ENCODE measurements at regions not wholly inside any gene's neighbourhood (a gene's known extent, or its start where the extent isn't known, plus 50 kb on each side); places are given as distances from the start of the nearest gene placed in this dataset.

- no peak for DNase-seq
Measured at GRCh38 chr12:90015228-90015627, 306.6 kb upstream of the ATP2B1 start.

GRCh38 chr12:90013409-90013808, 304.8 kb upstream of the ATP2B1 start:
- DNase-seq = no peak

- no peak for DNase-seq
Measured at GRCh38 chr12:90010089-90010488, 301.5 kb upstream of the ATP2B1 start.

- DNase-seq = no peak
Measured at GRCh38 chr12:90008277-90008676, 299.6 kb upstream of the ATP2B1 start.

GRCh38 chr12:90004319-90005074, 295.9 kb upstream of the ATP2B1 start:
- DNase-seq = no peak

GRCh38 chr12:90003688-90004087, 295.1 kb upstream of the ATP2B1 start:
- no peak for DNase-seq

GRCh38 chr12:90000721-90001120, 292.1 kb upstream of the ATP2B1 start:
- DNase-seq = no peak

- DNase-seq = no peak
Measured at GRCh38 chr12:89999699-90000505, 291.3 kb upstream of the ATP2B1 start.

GRCh38 chr12:89995870-89996269, 287.2 kb upstream of the ATP2B1 start:
- no peak for DNase-seq

- DNase-seq = no peak
Measured at GRCh38 chr12:89994911-89995310, 286.3 kb upstream of the ATP2B1 start.

- DNase-seq = no peak
Measured at GRCh38 chr12:89993632-89994031, 285.0 kb upstream of the ATP2B1 start.

GRCh38 chr12:89992668-89993451, 284.2 kb upstream of the ATP2B1 start:
- DNase-seq = no peak

GRCh38 chr12:89991807-89992590, 283.4 kb upstream of the ATP2B1 start:
- no peak for DNase-seq

- DNase-seq = no peak
Measured at GRCh38 chr12:89988188-89988915, 279.7 kb upstream of the ATP2B1 start.

GRCh38 chr12:89985935-89986334, 277.3 kb upstream of the ATP2B1 start:
- DNase-seq = no peak

- no peak for DNase-seq
Measured at GRCh38 chr12:89984846-89985245, 276.2 kb upstream of the ATP2B1 start.

- no peak for DNase-seq
Measured at GRCh38 chr12:89983622-89984021, 275.0 kb upstream of the ATP2B1 start.

- DNase-seq = no peak
Measured at GRCh38 chr12:89980236-89980635, 271.6 kb upstream of the ATP2B1 start.

- DNase-seq = no peak
Measured at GRCh38 chr12:89977405-89978085, 268.9 kb upstream of the ATP2B1 start.

GRCh38 chr12:89976866-89977265, 268.2 kb upstream of the ATP2B1 start:
- no peak for DNase-seq

- DNase-seq = no peak
Measured at GRCh38 chr12:89975574-89975973, 266.9 kb upstream of the ATP2B1 start.
